Smooth muscle cell (in vitro differentiated cells): ENCODE measurements at regions not wholly inside any gene's neighbourhood (a gene's known extent, or its start where the extent isn't known, plus 50 kb on each side); places are given as distances from the start of the nearest gene placed in this dataset.
"Not testable (repeated sequence)": the region's sequence is repeated elsewhere in the genome, so short reads cannot be mapped to it uniquely, and the experiment has no call there.

Experiments
- DNase-seq: peaks from one replicate; lab custom pipeline; 2025; ENCODE audit not compliant: unreplicated experiment; lab: John Stamatoyannopoulos, UW
- H2AFZ ChIP-seq: fragments of 200-600 bp; sonication (generic); 2 replicates; pipeline ENCODE4 v1.6.0; 2016; ENCODE audit warnings: antibody characterized with exemption, low read depth, mild to moderate bottlenecking
- H3F3A ChIP-seq: fragments of 200-600 bp; sonication (generic); 2 replicates; pipeline ENCODE4 v1.6.0; 2017; ENCODE audit warnings: antibody characterized with exemption, low read depth
- H3K27ac ChIP-seq: fragments of 200-600 bp; sonication (generic); 2 replicates; pipeline ENCODE4 v1.5.1; 2016; ENCODE audit warnings: low read depth, mild to moderate bottlenecking
- H3K27me3 ChIP-seq: fragments of 200-600 bp; sonication (generic); 2 replicates; pipeline ENCODE4 v1.6.1; 2016; ENCODE audit warnings: low read depth, mild to moderate bottlenecking
- H3K36me3 ChIP-seq: fragments of 200-600 bp; sonication (generic); 2 replicates; pipeline ENCODE4 v1.5.1; 2016; ENCODE audit warnings: low read depth
- H3K4me1 ChIP-seq: fragments of 200-600 bp; sonication (generic); 2 replicates; pipeline ENCODE4 v1.5.1; 2016; ENCODE audit warnings: low read depth
- H3K4me2 ChIP-seq: fragments of 200-600 bp; sonication (generic); 2 replicates; pipeline ENCODE4 v1.6.0; 2016; ENCODE audit warnings: mild to moderate bottlenecking
- H3K4me3 ChIP-seq: fragments of 200-600 bp; sonication (generic); 2 replicates; pipeline ENCODE4 v1.5.1; 2016; ENCODE audit warnings: mild to moderate bottlenecking
- H3K79me2 ChIP-seq: fragments of 200-600 bp; sonication (generic); 2 replicates; pipeline ENCODE4 v1.6.0; 2016; ENCODE audit warnings: low read depth, mild to moderate bottlenecking
- H3K9ac ChIP-seq: fragments of 200-600 bp; sonication (generic); 2 replicates; pipeline ENCODE4 v1.6.0; 2016; ENCODE audit warnings: low read depth
- H3K9me3 ChIP-seq: fragments of 200-600 bp; sonication (generic); replicated peaks from 2 replicates; pipeline ENCODE4 v1.5.1; 2016; ENCODE audit warnings: low read depth
- H4K20me1 ChIP-seq: fragments of 200-600 bp; sonication (generic); 2 replicates; pipeline ENCODE4 v1.6.0; 2016; ENCODE audit warnings: low read depth
- WGBS: methylation state at CpG from one replicate; pipeline ENCODE4 v1.1.7; 2016; ENCODE audit warnings: low lambda C conversion rate; 5-methylcytosine and 5-hydroxymethylcytosine counted together
- TF ChIP-seq, protein P1 (sequence below): fragments of 200-600 bp; sonication (generic); IDR thresholded peaks from 2 replicates; pipeline ENCODE4 v1.5.1; 2017; ENCODE audit warnings: borderline replicate concordance, mild to moderate bottlenecking, antibody characterized with exemption; ENCODE audit not compliant: insufficient read depth, poor library complexity, severe bottlenecking

DNA sequence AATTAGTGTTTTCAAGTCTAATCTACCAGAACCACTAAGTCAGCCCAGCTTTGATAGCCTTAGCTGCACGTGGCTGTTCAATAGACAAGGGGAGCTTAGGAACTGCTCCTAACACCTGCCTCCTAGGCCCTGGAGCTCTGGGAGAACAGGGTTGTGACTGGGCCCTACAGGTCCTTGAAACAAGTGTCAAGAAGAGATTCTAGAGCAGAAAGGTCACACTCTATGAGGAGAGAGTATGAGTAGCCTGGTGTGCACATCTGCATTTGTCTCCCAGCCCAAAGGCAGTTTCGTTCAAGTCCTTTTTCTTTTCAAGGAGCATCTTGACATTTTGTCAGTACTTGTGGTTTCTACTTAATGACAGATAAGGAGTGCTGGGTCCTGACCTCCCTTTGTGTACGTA is 206.1 kb downstream of the PRELID2 start:
- Histone ChIP-seq H3K27me3 (no peaks in the 10 kb centered on the region), H3K36me3 (no peaks in the 10 kb centered on the region), H3K4me1 (no peaks in the 10 kb centered on the region), H3K79me2 (no peaks in the 10 kb centered on the region), H4K20me1 (no peaks in the 10 kb centered on the region), H2AFZ (no peak overlapping the region), H3K4me3 (no peak overlapping the region), H3K9me3 (no peaks in the 10 kb centered on the region), H3K27ac (no peak overlapping the region), H3F3A (no peaks in the 10 kb centered on the region), H3K4me2 (no peak overlapping the region), H3K9ac (no peak overlapping the region)
- no peak for DNase-seq
- 55% methylated on average over 3 of the region's 3 CpGs for WGBS
- TF ChIP-seq, protein P1, sequence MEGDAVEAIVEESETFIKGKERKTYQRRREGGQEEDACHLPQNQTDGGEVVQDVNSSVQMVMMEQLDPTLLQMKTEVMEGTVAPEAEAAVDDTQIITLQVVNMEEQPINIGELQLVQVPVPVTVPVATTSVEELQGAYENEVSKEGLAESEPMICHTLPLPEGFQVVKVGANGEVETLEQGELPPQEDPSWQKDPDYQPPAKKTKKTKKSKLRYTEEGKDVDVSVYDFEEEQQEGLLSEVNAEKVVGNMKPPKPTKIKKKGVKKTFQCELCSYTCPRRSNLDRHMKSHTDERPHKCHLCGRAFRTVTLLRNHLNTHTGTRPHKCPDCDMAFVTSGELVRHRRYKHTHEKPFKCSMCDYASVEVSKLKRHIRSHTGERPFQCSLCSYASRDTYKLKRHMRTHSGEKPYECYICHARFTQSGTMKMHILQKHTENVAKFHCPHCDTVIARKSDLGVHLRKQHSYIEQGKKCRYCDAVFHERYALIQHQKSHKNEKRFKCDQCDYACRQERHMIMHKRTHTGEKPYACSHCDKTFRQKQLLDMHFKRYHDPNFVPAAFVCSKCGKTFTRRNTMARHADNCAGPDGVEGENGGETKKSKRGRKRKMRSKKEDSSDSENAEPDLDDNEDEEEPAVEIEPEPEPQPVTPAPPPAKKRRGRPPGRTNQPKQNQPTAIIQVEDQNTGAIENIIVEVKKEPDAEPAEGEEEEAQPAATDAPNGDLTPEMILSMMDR, result no peak

DNA sequence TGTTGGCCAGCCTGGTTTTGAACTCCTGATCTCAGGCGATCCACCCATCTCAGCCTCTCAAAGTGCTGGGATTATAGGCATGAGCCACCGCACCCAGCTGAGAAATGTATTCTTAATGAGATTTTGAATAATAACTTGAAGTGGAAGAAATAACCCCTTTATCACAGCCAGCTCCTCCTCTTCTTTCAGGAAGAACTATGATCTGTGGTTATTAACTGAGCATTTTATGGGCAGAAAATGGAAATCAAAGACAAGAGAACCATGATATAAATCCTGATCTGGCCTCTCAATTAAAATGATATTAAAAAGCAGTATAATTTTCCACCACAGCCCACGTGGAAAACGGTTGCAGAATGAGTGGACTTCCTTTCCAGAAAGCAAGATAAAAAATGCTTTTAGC is 206.6 kb downstream of the PRELID2 start:
- DNase-seq, result no peak
- no peak overlapping the region for H3K4me3 ChIP-seq
- TF ChIP-seq, protein P1, result no peak
- H2AFZ ChIP-seq, result no peak overlapping the region
- H3K4me1 ChIP-seq, result no peaks in the 10 kb centered on the region
- no peaks in the 10 kb centered on the region for H4K20me1 ChIP-seq
- no peaks in the 10 kb centered on the region for H3K79me2 ChIP-seq
- 91% methylated on average over 4 of the region's 4 CpGs for WGBS
- H3F3A ChIP-seq, result no peaks in the 10 kb centered on the region
- no peak overlapping the region for H3K9ac ChIP-seq
- no peak overlapping the region for H3K27ac ChIP-seq
- H3K9me3 ChIP-seq, result peaks cover 5% of the 10 kb centered on the region
- no peak overlapping the region for H3K4me2 ChIP-seq
- H3K36me3 ChIP-seq, result no peaks in the 10 kb centered on the region
- no peaks in the 10 kb centered on the region for H3K27me3 ChIP-seq

DNA sequence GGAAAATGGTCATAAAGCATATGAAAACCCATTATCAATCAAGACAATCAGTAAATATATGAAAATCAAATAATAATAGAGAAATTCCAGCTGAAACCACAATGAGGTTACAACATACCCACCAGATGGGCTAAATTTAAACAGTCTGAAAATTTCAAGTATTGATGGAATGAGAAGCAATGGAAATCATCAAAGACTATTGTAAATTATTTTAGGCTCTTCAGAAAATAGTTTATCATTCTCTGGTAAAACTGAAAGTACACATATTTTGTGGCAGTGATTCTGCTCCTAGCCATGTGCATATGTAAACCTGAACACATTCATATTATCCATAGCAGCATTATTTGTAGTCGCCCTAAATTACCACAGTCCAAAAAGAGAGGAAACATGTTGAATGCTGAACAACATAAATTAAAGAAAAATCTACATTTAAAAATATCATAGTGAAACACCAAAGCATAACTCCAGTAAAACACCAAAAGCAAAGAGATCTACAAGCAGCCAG is 215.3 kb downstream of the PRELID2 start:
- Histone ChIP-seq H3K9me3 (peaks cover 6% of the 10 kb centered on the region), H3K4me1 (no peaks in the 10 kb centered on the region), H2AFZ (no peak overlapping the region), H3K36me3 (no peaks in the 10 kb centered on the region), H3K4me3 (no peak overlapping the region), H3F3A (no peaks in the 10 kb centered on the region), H3K27me3 (no peaks in the 10 kb centered on the region), H3K4me2 (no peak overlapping the region), H3K79me2 (no peaks in the 10 kb centered on the region), H3K27ac (no peak overlapping the region), H3K9ac (no peak overlapping the region), H4K20me1 (no peaks in the 10 kb centered on the region)
- WGBS, result 93% methylated on average over 1 of the region's 1 CpG
- no peak for DNase-seq
- TF ChIP-seq, protein P1, result no peak

DNA sequence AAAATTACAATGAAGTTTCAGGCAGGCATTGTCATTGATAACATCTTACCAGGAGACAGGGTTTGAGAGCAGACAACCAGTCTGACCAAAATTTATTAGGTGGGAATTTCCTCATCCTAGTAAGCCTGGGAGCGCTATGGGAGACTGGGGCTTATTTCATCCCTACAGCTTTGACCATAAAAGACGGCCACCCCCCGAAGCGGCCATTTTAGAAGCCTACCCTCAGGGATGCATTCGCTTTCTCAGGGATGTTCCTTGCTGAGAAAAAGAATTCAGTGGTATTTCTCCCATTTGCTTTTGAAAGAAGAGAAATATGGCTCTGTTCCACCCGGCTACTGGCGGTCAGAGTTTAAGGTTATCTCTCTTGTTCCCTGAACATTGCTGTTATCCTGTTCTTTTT is 218.4 kb downstream of the PRELID2 start:
- not testable (repeated sequence) for H3K36me3 ChIP-seq, H3K4me3 ChIP-seq, H3K79me2 ChIP-seq, H3K27me3 ChIP-seq, H3K9me3 ChIP-seq, H3K27ac ChIP-seq, DNase-seq, H3K9ac ChIP-seq, H4K20me1 ChIP-seq, H3K4me1 ChIP-seq, H3K4me2 ChIP-seq, H3F3A ChIP-seq, H2AFZ ChIP-seq
- WGBS, result 90% methylated on average over 7 of the region's 7 CpGs
